ENCODE measurements at regions not wholly inside any gene's neighbourhood (a gene's known extent, or its start where the extent isn't known, plus 50 kb on each side); places are given as distances from the start of the nearest gene placed in this dataset.

DNA sequence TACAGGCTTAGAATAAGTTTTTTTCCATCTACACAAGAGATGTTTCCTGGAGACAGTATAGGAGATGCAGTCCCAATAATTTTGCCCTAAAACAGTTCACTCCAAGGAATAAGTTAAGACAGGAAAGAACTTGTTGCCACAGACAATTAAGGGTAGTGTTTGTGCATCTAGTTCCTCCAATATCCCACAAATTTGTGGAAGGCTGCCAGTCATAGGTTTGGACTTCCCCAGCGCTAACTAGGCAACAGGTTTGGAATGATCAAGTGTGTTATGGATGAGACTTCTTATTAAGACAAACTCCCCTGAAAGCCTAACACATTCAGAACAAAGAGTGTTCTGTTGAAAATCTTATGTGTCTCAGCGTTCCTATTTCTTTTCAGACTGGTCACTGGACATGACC, 611.0 kb downstream of the CCER1 start:
- no peaks in the 10 kb centered on the region for H3K36me3 Mint-ChIP-seq
- TF ChIP-seq, protein P1, sequence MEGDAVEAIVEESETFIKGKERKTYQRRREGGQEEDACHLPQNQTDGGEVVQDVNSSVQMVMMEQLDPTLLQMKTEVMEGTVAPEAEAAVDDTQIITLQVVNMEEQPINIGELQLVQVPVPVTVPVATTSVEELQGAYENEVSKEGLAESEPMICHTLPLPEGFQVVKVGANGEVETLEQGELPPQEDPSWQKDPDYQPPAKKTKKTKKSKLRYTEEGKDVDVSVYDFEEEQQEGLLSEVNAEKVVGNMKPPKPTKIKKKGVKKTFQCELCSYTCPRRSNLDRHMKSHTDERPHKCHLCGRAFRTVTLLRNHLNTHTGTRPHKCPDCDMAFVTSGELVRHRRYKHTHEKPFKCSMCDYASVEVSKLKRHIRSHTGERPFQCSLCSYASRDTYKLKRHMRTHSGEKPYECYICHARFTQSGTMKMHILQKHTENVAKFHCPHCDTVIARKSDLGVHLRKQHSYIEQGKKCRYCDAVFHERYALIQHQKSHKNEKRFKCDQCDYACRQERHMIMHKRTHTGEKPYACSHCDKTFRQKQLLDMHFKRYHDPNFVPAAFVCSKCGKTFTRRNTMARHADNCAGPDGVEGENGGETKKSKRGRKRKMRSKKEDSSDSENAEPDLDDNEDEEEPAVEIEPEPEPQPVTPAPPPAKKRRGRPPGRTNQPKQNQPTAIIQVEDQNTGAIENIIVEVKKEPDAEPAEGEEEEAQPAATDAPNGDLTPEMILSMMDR (IDR thresholded peaks at IDR 0.05; ENCODE audit: unreplicated experiment) = no peak
- DNase-seq (ENCODE audit: low spot score in 2 of 2, unreplicated experiment in 2 of 2) = no peak
- no peak overlapping the region for H3K4me3 Mint-ChIP-seq
- peaks cover 12% of the 10 kb centered on the region for H3K9me3 Mint-ChIP-seq
- peaks cover 5% of the 10 kb centered on the region for H3K4me1 Mint-ChIP-seq
- no peaks in the 10 kb centered on the region for H3K27me3 Mint-ChIP-seq (ENCODE audit: low read depth)
- H3K27ac Mint-ChIP-seq = no peak overlapping the region

GRCh38 chr12:90342081-90342480, 612.9 kb downstream of the CCER1 start:
- Mint-ChIP-seq H3K4me1 (peaks cover 10% of the 10 kb centered on the region), H3K9me3 (peaks cover 12% of the 10 kb centered on the region), H3K27me3 (ENCODE audit: low read depth) (no peaks in the 10 kb centered on the region), H3K4me3 (no peak overlapping the region), H3K27ac (no peak overlapping the region), H3K36me3 (no peaks in the 10 kb centered on the region)
- TF ChIP-seq, protein P1 (IDR thresholded peaks at IDR 0.05; ENCODE audit: unreplicated experiment) = no peak
- no peak for DNase-seq (ENCODE audit: low spot score in 2 of 2, unreplicated experiment in 2 of 2)

DNA sequence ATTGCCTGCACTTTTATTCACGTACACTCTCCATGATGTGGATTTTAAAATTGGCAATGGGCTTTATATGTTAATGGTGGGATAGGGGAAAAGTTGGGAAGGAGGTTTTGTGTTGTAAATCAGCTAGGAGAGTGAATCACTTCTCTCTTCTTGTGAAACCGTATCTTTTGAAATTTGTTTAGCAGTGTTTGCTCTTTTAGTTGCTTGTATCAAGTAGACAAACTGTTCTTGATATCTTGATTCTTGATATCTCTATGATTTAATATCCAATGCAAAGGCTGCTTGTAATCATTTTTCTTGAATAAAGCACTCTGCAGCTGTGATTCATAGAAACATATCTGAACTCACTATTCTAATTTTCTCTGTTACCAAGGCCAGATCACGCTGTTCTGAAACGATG, 615.1 kb downstream of the CCER1 start:
- no peak overlapping the region for H3K4me3 Mint-ChIP-seq

DNA sequence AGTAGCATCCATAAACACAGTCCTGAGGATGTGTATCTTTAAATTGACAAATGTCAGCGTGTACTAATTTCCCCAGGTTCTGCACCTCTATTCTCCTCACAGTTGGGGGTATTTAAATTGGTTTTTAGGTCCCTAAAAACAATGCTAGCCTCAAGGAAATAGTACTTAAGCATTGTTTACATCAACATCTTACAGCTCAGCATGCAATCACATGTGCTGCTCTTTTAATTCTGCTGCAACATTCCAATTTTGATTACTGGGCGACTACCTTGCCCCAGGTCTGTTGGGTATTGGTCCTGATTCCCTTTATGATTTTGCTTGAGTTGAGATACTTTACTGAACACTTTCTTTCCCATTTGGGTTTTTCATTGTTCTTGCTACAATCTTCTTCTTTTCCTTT, 616.6 kb downstream of the CCER1 start:
- Mint-ChIP-seq H3K36me3 (no peaks in the 10 kb centered on the region), H3K27ac (no peak overlapping the region), H3K4me1 (peaks cover 30% of the 10 kb centered on the region), H3K9me3 (no peaks in the 10 kb centered on the region), H3K4me3 (no peak overlapping the region), H3K27me3 (ENCODE audit: low read depth) (no peaks in the 10 kb centered on the region)
- no peak for DNase-seq (ENCODE audit: low spot score in 2 of 2, unreplicated experiment in 2 of 2)
- TF ChIP-seq, protein P1 (IDR thresholded peaks at IDR 0.05; ENCODE audit: unreplicated experiment) = no peak

More for the DNA sequence above, 615.1 kb downstream of the CCER1 start:
- H3K27me3 Mint-ChIP-seq (ENCODE audit: low read depth) = no peaks in the 10 kb centered on the region
- H3K27ac Mint-ChIP-seq = no peak overlapping the region
- no peaks in the 10 kb centered on the region for H3K36me3 Mint-ChIP-seq
- H3K4me1 Mint-ChIP-seq = peaks cover 19% of the 10 kb centered on the region
- DNase-seq (ENCODE audit: low spot score in 2 of 2, unreplicated experiment in 2 of 2) = no peak
- TF ChIP-seq, protein P1 (IDR thresholded peaks at IDR 0.05; ENCODE audit: unreplicated experiment) = no peak
- no peaks in the 10 kb centered on the region for H3K9me3 Mint-ChIP-seq

GRCh38 chr12:90337018-90337417, 618.0 kb downstream of the CCER1 start:
- TF ChIP-seq, protein P1 (IDR thresholded peaks at IDR 0.05; ENCODE audit: unreplicated experiment) = no peak
- H3K27ac Mint-ChIP-seq = no peak overlapping the region
- peaks cover 34% of the 10 kb centered on the region for H3K4me1 Mint-ChIP-seq
- H3K9me3 Mint-ChIP-seq = peaks cover 4% of the 10 kb centered on the region
- no peaks in the 10 kb centered on the region for H3K36me3 Mint-ChIP-seq
- H3K4me3 Mint-ChIP-seq = no peak overlapping the region
- DNase-seq (ENCODE audit: low spot score in 2 of 2, unreplicated experiment in 2 of 2) = no peak
- no peaks in the 10 kb centered on the region for H3K27me3 Mint-ChIP-seq (ENCODE audit: low read depth)

- TF ChIP-seq, protein P1 (IDR thresholded peaks at IDR 0.05; ENCODE audit: unreplicated experiment) = no peak
- H3K4me1 Mint-ChIP-seq = peaks cover 34% of the 10 kb centered on the region
- H3K27me3 Mint-ChIP-seq (ENCODE audit: low read depth) = no peaks in the 10 kb centered on the region
- peaks cover 4% of the 10 kb centered on the region for H3K9me3 Mint-ChIP-seq
- no peak overlapping the region for H3K4me3 Mint-ChIP-seq
- no peak for DNase-seq (ENCODE audit: low spot score in 2 of 2, unreplicated experiment in 2 of 2)
- H3K36me3 Mint-ChIP-seq = no peaks in the 10 kb centered on the region
- no peak overlapping the region for H3K27ac Mint-ChIP-seq
Measured at GRCh38 chr12:90335566-90335965, 619.4 kb downstream of the CCER1 start.

Data from mesothelial cell of epicardium (in vitro differentiated cells).